ENCODE measurements at regions not wholly inside any gene's neighbourhood (a gene's known extent, or its start where the extent isn't known, plus 50 kb on each side); places are given as distances from the start of the nearest gene placed in this dataset.

GRCh38 chr4:117941611-117942010, 92.7 kb upstream of the NDST3 start:
- Mint-ChIP-seq H3K9me3 (peaks cover 6 to 11% (median 9%) of the 10 kb centered on the region in 3 donors), H3K4me1 (no peaks in the 10 kb centered on the region), H3K36me3 (peaks cover 2% of the 10 kb centered on the region), H3K27me3 (no peaks in the 10 kb centered on the region), H3K4me3 (no peak overlapping the region), H3K27ac (no peak overlapping the region)

GRCh38 chr4:117949621-117950020, 84.7 kb upstream of the NDST3 start:
- H3K9me3 Mint-ChIP-seq, result peaks cover 4 to 7% (median 6%) of the 10 kb centered on the region in 3 donors
- no peak overlapping the region for H3K27ac Mint-ChIP-seq
- H3K36me3 Mint-ChIP-seq, result no peaks in the 10 kb centered on the region
- H3K27me3 Mint-ChIP-seq, result no peaks in the 10 kb centered on the region
- no peak overlapping the region for H3K4me3 Mint-ChIP-seq
- no peaks in the 10 kb centered on the region for H3K4me1 Mint-ChIP-seq

GRCh38 chr4:117957571-117957970, 76.7 kb upstream of the NDST3 start:
- Mint-ChIP-seq H3K4me3 (no peak overlapping the region), H3K36me3 (no peaks in the 10 kb centered on the region), H3K4me1 (no peaks in the 10 kb centered on the region), H3K27ac (no peak overlapping the region), H3K9me3 (peaks cover 0 to 5% (median 4%) of the 10 kb centered on the region in 3 donors), H3K27me3 (no peaks in the 10 kb centered on the region)

- H3K36me3 Mint-ChIP-seq, result no peaks in the 10 kb centered on the region
- no peak overlapping the region for H3K4me3 Mint-ChIP-seq
- H3K4me1 Mint-ChIP-seq, result peaks cover 0 to 3% (median 0%) of the 10 kb centered on the region in 3 donors
- peaks cover 0 to 11% (median 0%) of the 10 kb centered on the region in 3 donors for H3K9me3 Mint-ChIP-seq
- H3K27me3 Mint-ChIP-seq, result no peaks in the 10 kb centered on the region
- no peak overlapping the region for H3K27ac Mint-ChIP-seq
Observed at GRCh38 chr4:117965622-117966021, 68.7 kb upstream of the NDST3 start.

- Mint-ChIP-seq H3K27ac (no peak overlapping the region), H3K27me3 (no peaks in the 10 kb centered on the region), H3K36me3 (no peaks in the 10 kb centered on the region), H3K4me1 (peaks cover 0 to 3% (median 0%) of the 10 kb centered on the region in 3 donors), H3K9me3 (peaks cover 0 to 13% (median 1%) of the 10 kb centered on the region in 3 donors), H3K4me3 (no peak overlapping the region)
Observed at GRCh38 chr4:117968606-117969005, 65.7 kb upstream of the NDST3 start.

GRCh38 chr4:117971403-117971802, 62.9 kb upstream of the NDST3 start:
- no peaks in the 10 kb centered on the region for H3K36me3 Mint-ChIP-seq
- H3K9me3 Mint-ChIP-seq, result peaks cover 3 to 9% (median 6%) of the 10 kb centered on the region in 3 donors
- H3K27me3 Mint-ChIP-seq, result no peaks in the 10 kb centered on the region
- no peak overlapping the region for H3K27ac Mint-ChIP-seq
- H3K4me1 Mint-ChIP-seq, result no peaks in the 10 kb centered on the region
- H3K4me3 Mint-ChIP-seq, result no peak overlapping the region

GRCh38 chr4:117983541-117984365, 50.5 kb upstream of the NDST3 start:
- H3K9me3 Mint-ChIP-seq, result peaks cover 0 to 5% (median 4%) of the 10 kb centered on the region in 3 donors

GRCh38 chr4:117984366-117984680, 50.0 kb upstream of the NDST3 start:
- Mint-ChIP-seq H3K36me3 (no peaks in the 10 kb centered on the region), H3K27ac (no peak overlapping the region), H3K9me3 (peaks cover 0 to 4% (median 4%) of the 10 kb centered on the region in 3 donors), H3K27me3 (no peaks in the 10 kb centered on the region), H3K4me3 (no peak overlapping the region), H3K4me1 (no peaks in the 10 kb centered on the region)

More at GRCh38 chr4:117983541-117984365, 50.5 kb upstream of the NDST3 start:
- Mint-ChIP-seq H3K27me3 (no peaks in the 10 kb centered on the region), H3K4me1 (no peaks in the 10 kb centered on the region), H3K27ac (no peak overlapping the region), H3K36me3 (no peaks in the 10 kb centered on the region), H3K4me3 (no peak overlapping the region)

All from IgD-negative memory B cell (primary cell).